HUES48 (cell line): ENCODE measurements at regions not wholly inside any gene's neighbourhood (a gene's known extent, or its start where the extent isn't known, plus 50 kb on each side); places are given as distances from the start of the nearest gene placed in this dataset.
"Not testable (repeated sequence)": the region's sequence is repeated elsewhere in the genome, so short reads cannot be mapped to it uniquely, and the experiment has no call there.

Experiments used
- H3K27ac ChIP-seq: one replicate; pipeline ENCODE4 v1.7.0; 2013; ENCODE audit warnings: low read depth, low read length, inconsistent platforms
- H3K27me3 ChIP-seq: 2 replicates; pipeline ENCODE4 v1.6.1; 2013; ENCODE audit warnings: mild to moderate bottlenecking, low read length; ENCODE audit not compliant: control insufficient read depth, insufficient read depth
- H3K36me3 ChIP-seq: 2 replicates; pipeline ENCODE4 v1.6.1; 2013; ENCODE audit warnings: low read length; ENCODE audit not compliant: control insufficient read depth, insufficient read depth
- H3K4me1 ChIP-seq: 2 replicates; pipeline ENCODE4 v1.6.1; 2013; ENCODE audit warnings: mild to moderate bottlenecking, low read length; ENCODE audit not compliant: control insufficient read depth, insufficient read depth
- H3K4me3 ChIP-seq: 2 replicates; pipeline ENCODE4 v1.5.1; 2013; ENCODE audit warnings: mild to moderate bottlenecking, low read depth, low read length
- H3K9ac ChIP-seq: 2 replicates; pipeline ENCODE4 v1.6.1; 2013; ENCODE audit warnings: mild to moderate bottlenecking, low read depth, low read length, moderate library complexity
- H3K9me3 ChIP-seq: 2 replicates; pipeline ENCODE4 v1.6.1; 2013; ENCODE audit warnings: low read length; ENCODE audit not compliant: control insufficient read depth, insufficient read depth

- H3K4me3 ChIP-seq: no peak overlapping the region
- H3K27ac ChIP-seq: no peak overlapping the region
- H3K4me1 ChIP-seq: no peaks in the 10 kb centered on the region
- H3K9me3 ChIP-seq: no peaks in the 10 kb centered on the region
- H3K9ac ChIP-seq: no peak overlapping the region
- H3K27me3 ChIP-seq: peaks cover 6% of the 10 kb centered on the region; the same call in 1 of the 2 replicates
- H3K36me3 ChIP-seq: no peaks in the 10 kb centered on the region
These were observed 369.0 kb downstream of the BRD1 start for GRCh38 chr22:49458708-49459099.

- H3K9me3 ChIP-seq: no peaks in the 10 kb centered on the region
- H3K4me1 ChIP-seq: no peaks in the 10 kb centered on the region
- peaks cover 10% of the 10 kb centered on the region; the same call in 1 of the 2 replicates for H3K27me3 ChIP-seq
- no peak overlapping the region for H3K27ac ChIP-seq
- no peak overlapping the region for H3K9ac ChIP-seq
- no peak overlapping the region for H3K4me3 ChIP-seq
- no peaks in the 10 kb centered on the region for H3K36me3 ChIP-seq
These were observed 369.5 kb downstream of the BRD1 start for GRCh38 chr22:49457946-49458707.

GRCh38 chr22:49457146-49457545, 370.5 kb downstream of the BRD1 start:
- peaks cover 14% of the 10 kb centered on the region for H3K27me3 ChIP-seq
- no peaks in the 10 kb centered on the region for H3K36me3 ChIP-seq
- H3K9ac ChIP-seq: no peak overlapping the region
- no peak overlapping the region for H3K4me3 ChIP-seq
- H3K4me1 ChIP-seq: no peaks in the 10 kb centered on the region
- H3K9me3 ChIP-seq: no peaks in the 10 kb centered on the region
- H3K27ac ChIP-seq: no peak overlapping the region

- Histone ChIP-seq H3K27me3 (peaks cover 29% of the 10 kb centered on the region), H3K4me1 (peaks cover 9% of the 10 kb centered on the region), H3K27ac (no peak overlapping the region), H3K4me3 (no peak overlapping the region), H3K36me3 (no peaks in the 10 kb centered on the region), H3K9me3 (no peaks in the 10 kb centered on the region), H3K9ac (no peak overlapping the region)
These were observed 372.1 kb downstream of the BRD1 start for GRCh38 chr22:49455595-49455994.

- H3K4me3 ChIP-seq: no peak overlapping the region
- H3K4me1 ChIP-seq: peaks cover 12% of the 10 kb centered on the region
- H3K27ac ChIP-seq: no peak overlapping the region
- no peaks in the 10 kb centered on the region for H3K36me3 ChIP-seq
- H3K9me3 ChIP-seq: no peaks in the 10 kb centered on the region
- peaks cover 31% of the 10 kb centered on the region for H3K27me3 ChIP-seq
- H3K9ac ChIP-seq: no peak overlapping the region
These were observed 372.9 kb downstream of the BRD1 start for GRCh38 chr22:49454726-49455125.

GRCh38 chr22:49453771-49454170, 373.9 kb downstream of the BRD1 start:
- Histone ChIP-seq H3K9ac (no peak overlapping the region), H3K27ac (no peak overlapping the region), H3K9me3 (no peaks in the 10 kb centered on the region), H3K27me3 (peaks cover 40% of the 10 kb centered on the region), H3K4me1 (peaks cover 21% of the 10 kb centered on the region), H3K36me3 (no peaks in the 10 kb centered on the region), H3K4me3 (no peak overlapping the region)

- H3K4me3 ChIP-seq, H3K36me3 ChIP-seq: not testable (repeated sequence)
These were observed 374.7 kb downstream of the BRD1 start for GRCh38 chr22:49453019-49453418.

GRCh38 chr22:49452362-49452946, 375.2 kb downstream of the BRD1 start:
- no peak overlapping the region for H3K9ac ChIP-seq
- H3K27me3 ChIP-seq: peaks cover 46% of the 10 kb centered on the region

More at GRCh38 chr22:49453019-49453418, 374.7 kb downstream of the BRD1 start:
- peaks cover 23% of the 10 kb centered on the region for H3K4me1 ChIP-seq
- peaks cover 46% of the 10 kb centered on the region for H3K27me3 ChIP-seq
- H3K9ac ChIP-seq, H3K27ac ChIP-seq, H3K9me3 ChIP-seq: not testable (repeated sequence)

GRCh38 chr22:49451070-49451840, 376.4 kb downstream of the BRD1 start:
- no peaks in the 10 kb centered on the region for H3K36me3 ChIP-seq
- H3K9ac ChIP-seq: no peak overlapping the region
- H3K9me3 ChIP-seq: no peaks in the 10 kb centered on the region
- H3K27ac ChIP-seq: peak overlapping the region; percentile 42
- H3K27me3 ChIP-seq: peaks cover 46% of the 10 kb centered on the region
- peak overlapping the region; percentile 49; the same call in 1 of the 2 replicates for H3K4me3 ChIP-seq
- peaks cover 23% of the 10 kb centered on the region for H3K4me1 ChIP-seq

More at GRCh38 chr22:49452362-49452946, 375.2 kb downstream of the BRD1 start:
- peaks cover 23% of the 10 kb centered on the region for H3K4me1 ChIP-seq
- H3K4me3 ChIP-seq: no peak overlapping the region
- H3K27ac ChIP-seq: no peak overlapping the region
- no peaks in the 10 kb centered on the region for H3K36me3 ChIP-seq
- no peaks in the 10 kb centered on the region for H3K9me3 ChIP-seq

- H3K9me3 ChIP-seq: no peaks in the 10 kb centered on the region
- H3K9ac ChIP-seq: no peak overlapping the region
- H3K27me3 ChIP-seq: peaks cover 46% of the 10 kb centered on the region
- peak overlapping the region; percentile 49 for H3K4me3 ChIP-seq
- H3K4me1 ChIP-seq: peaks cover 23% of the 10 kb centered on the region
- H3K27ac ChIP-seq: peak overlapping the region; percentile 42
- no peaks in the 10 kb centered on the region for H3K36me3 ChIP-seq
These were observed 377.2 kb downstream of the BRD1 start for GRCh38 chr22:49450498-49450897.
